Right atrium auricular region (tissue), 2 donors: ENCODE measurements at regions not wholly inside any gene's neighbourhood (a gene's known extent, or its start where the extent isn't known, plus 50 kb on each side); places are given as distances from the start of the nearest gene placed in this dataset.

Experiments used
- DNase-seq: peaks from one replicate; pipeline ENCODE4 v3.0.0-alpha.2; 2019; ENCODE audit warnings: low spot score
- H3K27ac ChIP-seq, 2 donors: fragments of 200-600 bp; sonication (generic); 1 replicate in 1 of 2; 2 replicates in 1 of 2; pipeline ENCODE4 v1.5.1; 2016 to 2019
- H3K27me3 ChIP-seq, 2 donors: fragments of 200-600 bp; sonication (generic); one replicate each; pipeline versions ENCODE4 v1.5.1 to v1.6.0; 2017 to 2019
- H3K36me3 ChIP-seq: fragments of 200-600 bp; sonication (generic); one replicate; pipeline ENCODE4 v1.5.1; 2016
- H3K4me1 ChIP-seq, 2 donors: fragments of 200-600 bp; sonication (generic); one replicate each; pipeline versions ENCODE4 v1.5.1 to v1.6.0; 2017 to 2019
- H3K4me3 ChIP-seq, 2 donors: fragments of 200-600 bp; sonication (generic); 1 replicate in 1 of 2; 2 replicates in 1 of 2; pipeline ENCODE4 v1.5.1; 2017 to 2019; ENCODE audit warnings: mild to moderate bottlenecking in 1 of 2, moderate library complexity in 1 of 2
- H3K9me3 ChIP-seq, 2 donors: fragments of 200-600 bp; sonication (generic); one replicate each; pipeline ENCODE4 v1.5.1; 2019
- CTCF ChIP-seq, 2 donors: fragments of 200-600 bp; sonication (generic); IDR thresholded peaks; one replicate each; pipeline ENCODE4 v1.5.1; 2019; ENCODE audit warnings: antibody characterized with exemption in 2 of 2

GRCh38 chr19:31961191-31961590 lies 384.2 kb upstream of the ZNF507 start:
- no peak for TF ChIP-seq CTCF (IDR thresholded peaks at IDR 0.05)
- no peaks in the 10 kb centered on the region for H3K36me3 ChIP-seq
- no peaks in the 10 kb centered on the region for H3K9me3 ChIP-seq
- H3K27ac ChIP-seq: no peak overlapping the region
- no peak for DNase-seq
- no peak overlapping the region for H3K4me3 ChIP-seq
- no peaks in the 10 kb centered on the region for H3K27me3 ChIP-seq
- no peaks in the 10 kb centered on the region for H3K4me1 ChIP-seq

- Histone ChIP-seq H3K4me1 (no peaks in the 10 kb centered on the region), H3K9me3 (no peaks in the 10 kb centered on the region), H3K4me3 (no peak overlapping the region), H3K27ac (no peak overlapping the region), H3K36me3 (no peaks in the 10 kb centered on the region), H3K27me3 (no peaks in the 10 kb centered on the region)
- DNase-seq: no peak
- TF ChIP-seq CTCF (IDR thresholded peaks at IDR 0.05): no peak
Observed at GRCh38 chr19:31961667-31962066, 383.7 kb upstream of the ZNF507 start.

- H3K9me3 ChIP-seq: no peaks in the 10 kb centered on the region
- no peak overlapping the region for H3K4me3 ChIP-seq
- no peak for DNase-seq
- H3K27ac ChIP-seq: no peak overlapping the region
- H3K27me3 ChIP-seq: no peaks in the 10 kb centered on the region
- TF ChIP-seq CTCF (IDR thresholded peaks at IDR 0.05): no peak
- no peaks in the 10 kb centered on the region for H3K36me3 ChIP-seq
- no peaks in the 10 kb centered on the region for H3K4me1 ChIP-seq
Observed at GRCh38 chr19:31962561-31962996, 382.8 kb upstream of the ZNF507 start.

GRCh38 chr19:31963746-31964145 lies 381.7 kb upstream of the ZNF507 start:
- no peaks in the 10 kb centered on the region for H3K36me3 ChIP-seq
- H3K4me3 ChIP-seq: no peak overlapping the region
- no peak overlapping the region for H3K27ac ChIP-seq
- TF ChIP-seq CTCF (IDR thresholded peaks at IDR 0.05): no peak
- DNase-seq: no peak
- H3K9me3 ChIP-seq: no peaks in the 10 kb centered on the region
- H3K4me1 ChIP-seq: no peaks in the 10 kb centered on the region
- H3K27me3 ChIP-seq: no peaks in the 10 kb centered on the region

GRCh38 chr19:31969016-31969415 lies 376.4 kb upstream of the ZNF507 start:
- no peak for TF ChIP-seq CTCF (IDR thresholded peaks at IDR 0.05)
- Histone ChIP-seq H3K36me3 (no peaks in the 10 kb centered on the region), H3K27me3 (no peaks in the 10 kb centered on the region), H3K4me1 (no peaks in the 10 kb centered on the region), H3K4me3 (no peak overlapping the region), H3K9me3 (no peaks in the 10 kb centered on the region), H3K27ac (no peak overlapping the region)
- DNase-seq: no peak

GRCh38 chr19:31970027-31970461 lies 375.4 kb upstream of the ZNF507 start:
- Histone ChIP-seq H3K4me1 (no peaks in the 10 kb centered on the region), H3K9me3 (no peaks in the 10 kb centered on the region), H3K36me3 (no peaks in the 10 kb centered on the region), H3K27me3 (no peaks in the 10 kb centered on the region), H3K27ac (no peak overlapping the region), H3K4me3 (no peak overlapping the region)
- no peak for DNase-seq
- TF ChIP-seq CTCF (IDR thresholded peaks at IDR 0.05): no peak
